ENCODE measurements at regions not wholly inside any gene's neighbourhood (a gene's known extent, or its start where the extent isn't known, plus 50 kb on each side); places are given as distances from the start of the nearest gene placed in this dataset.

DNA sequence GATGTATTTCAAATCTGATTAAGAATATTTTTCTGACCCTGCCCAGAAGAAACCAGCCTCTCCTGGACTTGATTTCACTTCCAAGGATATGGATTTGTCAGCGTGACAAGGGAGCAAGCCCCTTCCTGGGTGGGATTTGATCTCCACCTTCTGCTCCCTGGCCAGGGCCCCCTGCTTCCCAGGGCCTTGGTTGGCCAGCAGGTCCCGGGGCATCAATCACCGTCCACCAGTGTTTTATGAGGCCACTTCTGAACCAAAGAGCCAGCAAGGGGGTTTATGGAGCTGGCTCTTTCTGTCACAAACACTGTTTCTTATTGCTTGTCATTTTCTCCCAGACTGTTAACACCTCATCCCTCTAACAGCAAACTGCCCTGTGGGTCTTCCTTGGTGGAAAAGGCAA, 320.5 kb upstream of the SKOR2 start:
- H3K79me2 ChIP-seq (ENCODE audit: insufficient read depth, low read depth, low read length) = no peaks in the 10 kb centered on the region
- ChIA-PET POLR2A (no interaction called here), CTCF (ENCODE audit: unreplicated experiment) (no interaction called here)
- H2AFZ ChIP-seq (ENCODE audit: low read length) = no peak overlapping the region
- no peaks in the 10 kb centered on the region for H3K9me2 ChIP-seq (ENCODE audit: insufficient read depth, low read length)
- TF ChIP-seq EZH2phosphoT487 (IDR thresholded peaks at IDR 0.05; ENCODE audit: borderline replicate concordance, low read depth, low read length) = no peak
- TF ChIP-seq, protein P1, sequence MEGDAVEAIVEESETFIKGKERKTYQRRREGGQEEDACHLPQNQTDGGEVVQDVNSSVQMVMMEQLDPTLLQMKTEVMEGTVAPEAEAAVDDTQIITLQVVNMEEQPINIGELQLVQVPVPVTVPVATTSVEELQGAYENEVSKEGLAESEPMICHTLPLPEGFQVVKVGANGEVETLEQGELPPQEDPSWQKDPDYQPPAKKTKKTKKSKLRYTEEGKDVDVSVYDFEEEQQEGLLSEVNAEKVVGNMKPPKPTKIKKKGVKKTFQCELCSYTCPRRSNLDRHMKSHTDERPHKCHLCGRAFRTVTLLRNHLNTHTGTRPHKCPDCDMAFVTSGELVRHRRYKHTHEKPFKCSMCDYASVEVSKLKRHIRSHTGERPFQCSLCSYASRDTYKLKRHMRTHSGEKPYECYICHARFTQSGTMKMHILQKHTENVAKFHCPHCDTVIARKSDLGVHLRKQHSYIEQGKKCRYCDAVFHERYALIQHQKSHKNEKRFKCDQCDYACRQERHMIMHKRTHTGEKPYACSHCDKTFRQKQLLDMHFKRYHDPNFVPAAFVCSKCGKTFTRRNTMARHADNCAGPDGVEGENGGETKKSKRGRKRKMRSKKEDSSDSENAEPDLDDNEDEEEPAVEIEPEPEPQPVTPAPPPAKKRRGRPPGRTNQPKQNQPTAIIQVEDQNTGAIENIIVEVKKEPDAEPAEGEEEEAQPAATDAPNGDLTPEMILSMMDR (conservative IDR thresholded peaks at IDR 0.05; ENCODE audit: low read length) = no peak
- no peak overlapping the region for H3K4me3 ChIP-seq (ENCODE audit: low read depth, low read length, poor library complexity, severe bottlenecking)
- H3K4me1 ChIP-seq (ENCODE audit: insufficient read depth, low read length, poor library complexity, severe bottlenecking) = no peaks in the 10 kb centered on the region
- no peak for DNase-seq (ENCODE audit: low spot score)
- no peak overlapping the region for H3K27ac ChIP-seq (ENCODE audit: low read depth, low read length, poor library complexity, severe bottlenecking)
- no peaks in the 10 kb centered on the region for H3K9me3 ChIP-seq (ENCODE audit: low read length)
- no peaks in the 10 kb centered on the region for H4K20me1 ChIP-seq (ENCODE audit: insufficient read depth, low read length)
- intact Hi-C loops (cut with micrococcal nuclease; ENCODE audit: unreplicated experiment) = no loop called here
- no peaks in the 10 kb centered on the region for H3K36me3 ChIP-seq (ENCODE audit: insufficient read depth, low read length)
- BruUV-seq (replicated peaks) = no TSS peak
- no peak overlapping the region for H3K4me2 ChIP-seq (ENCODE audit: low read length)

DNA sequence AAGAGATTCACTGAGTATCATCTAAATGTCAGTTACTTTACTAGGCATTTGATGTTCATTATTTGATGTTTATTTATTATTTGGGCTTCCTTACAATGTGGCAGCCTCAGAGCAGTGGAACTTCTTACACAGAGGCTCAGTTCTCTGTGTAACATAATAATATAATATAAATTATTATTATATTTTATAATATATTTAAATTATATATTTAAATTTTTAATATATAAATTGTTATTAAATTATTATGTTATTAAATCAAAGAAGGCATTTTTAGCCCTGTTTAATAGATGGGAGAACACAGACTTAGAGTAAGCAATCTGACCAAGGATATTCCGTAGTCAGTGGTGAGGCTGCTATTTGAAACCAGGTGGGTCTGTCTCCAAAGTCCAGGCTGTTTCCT, 315.3 kb upstream of the SKOR2 start:
- POLR2A ChIA-PET = no interaction called here

More for the DNA sequence above, 315.3 kb upstream of the SKOR2 start:
- no peaks in the 10 kb centered on the region for H4K20me1 ChIP-seq (ENCODE audit: insufficient read depth, low read length)
- CTCF ChIA-PET (ENCODE audit: unreplicated experiment) = no interaction called here
- no peaks in the 10 kb centered on the region for H3K4me1 ChIP-seq (ENCODE audit: insufficient read depth, low read length, poor library complexity, severe bottlenecking)
- H3K4me3 ChIP-seq (ENCODE audit: low read depth, low read length, poor library complexity, severe bottlenecking) = no peak overlapping the region
- no peaks in the 10 kb centered on the region for H3K79me2 ChIP-seq (ENCODE audit: insufficient read depth, low read depth, low read length)
- no peaks in the 10 kb centered on the region for H3K9me3 ChIP-seq (ENCODE audit: low read length)
- H3K9me2 ChIP-seq (ENCODE audit: insufficient read depth, low read length) = no peaks in the 10 kb centered on the region
- no peak for DNase-seq (ENCODE audit: low spot score)
- H3K4me2 ChIP-seq (ENCODE audit: low read length) = no peak overlapping the region
- intact Hi-C loops (cut with micrococcal nuclease; ENCODE audit: unreplicated experiment) = no loop called here
- BruUV-seq (replicated peaks) = no TSS peak
- no peak overlapping the region for H3K27ac ChIP-seq (ENCODE audit: low read depth, low read length, poor library complexity, severe bottlenecking)
- H2AFZ ChIP-seq (ENCODE audit: low read length) = no peak overlapping the region
- TF ChIP-seq, protein P1 (conservative IDR thresholded peaks at IDR 0.05; ENCODE audit: low read length) = no peak
- no peak for TF ChIP-seq EZH2phosphoT487 (IDR thresholded peaks at IDR 0.05; ENCODE audit: borderline replicate concordance, low read depth, low read length)
- no peaks in the 10 kb centered on the region for H3K36me3 ChIP-seq (ENCODE audit: insufficient read depth, low read length)
